ENCODE measurements at regions not wholly inside any gene's neighbourhood (a gene's known extent, or its start where the extent isn't known, plus 50 kb on each side); places are given as distances from the start of the nearest gene placed in this dataset.

DNA sequence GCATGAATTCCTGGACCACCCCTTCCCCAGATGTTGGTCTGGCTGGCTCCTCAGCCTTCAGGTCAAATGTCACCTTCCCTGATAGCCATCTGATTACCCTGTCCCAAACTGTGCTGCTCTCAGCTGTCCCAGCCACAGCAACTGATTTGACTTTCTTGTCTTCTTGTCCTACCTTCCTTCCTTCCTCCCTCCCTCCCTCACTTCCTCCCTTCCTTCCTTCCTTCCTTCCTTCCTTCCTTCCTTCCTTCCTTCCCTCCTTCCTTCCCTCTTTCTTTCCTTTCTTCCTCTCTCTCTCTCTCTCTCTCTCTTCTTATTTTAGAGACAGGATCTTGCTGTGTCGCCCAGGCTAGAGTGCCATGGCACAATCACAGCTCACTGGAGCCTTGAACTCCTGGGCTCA, 242.5 kb downstream of the RPS24 start:
- no peak for TF ChIP-seq EP300 (IDR thresholded peaks at IDR 0.05; ENCODE audit: borderline replicate concordance)
- no peak for TF ChIP-seq TEAD4 (IDR thresholded peaks at IDR 0.05)
- TF ChIP-seq, protein P1, sequence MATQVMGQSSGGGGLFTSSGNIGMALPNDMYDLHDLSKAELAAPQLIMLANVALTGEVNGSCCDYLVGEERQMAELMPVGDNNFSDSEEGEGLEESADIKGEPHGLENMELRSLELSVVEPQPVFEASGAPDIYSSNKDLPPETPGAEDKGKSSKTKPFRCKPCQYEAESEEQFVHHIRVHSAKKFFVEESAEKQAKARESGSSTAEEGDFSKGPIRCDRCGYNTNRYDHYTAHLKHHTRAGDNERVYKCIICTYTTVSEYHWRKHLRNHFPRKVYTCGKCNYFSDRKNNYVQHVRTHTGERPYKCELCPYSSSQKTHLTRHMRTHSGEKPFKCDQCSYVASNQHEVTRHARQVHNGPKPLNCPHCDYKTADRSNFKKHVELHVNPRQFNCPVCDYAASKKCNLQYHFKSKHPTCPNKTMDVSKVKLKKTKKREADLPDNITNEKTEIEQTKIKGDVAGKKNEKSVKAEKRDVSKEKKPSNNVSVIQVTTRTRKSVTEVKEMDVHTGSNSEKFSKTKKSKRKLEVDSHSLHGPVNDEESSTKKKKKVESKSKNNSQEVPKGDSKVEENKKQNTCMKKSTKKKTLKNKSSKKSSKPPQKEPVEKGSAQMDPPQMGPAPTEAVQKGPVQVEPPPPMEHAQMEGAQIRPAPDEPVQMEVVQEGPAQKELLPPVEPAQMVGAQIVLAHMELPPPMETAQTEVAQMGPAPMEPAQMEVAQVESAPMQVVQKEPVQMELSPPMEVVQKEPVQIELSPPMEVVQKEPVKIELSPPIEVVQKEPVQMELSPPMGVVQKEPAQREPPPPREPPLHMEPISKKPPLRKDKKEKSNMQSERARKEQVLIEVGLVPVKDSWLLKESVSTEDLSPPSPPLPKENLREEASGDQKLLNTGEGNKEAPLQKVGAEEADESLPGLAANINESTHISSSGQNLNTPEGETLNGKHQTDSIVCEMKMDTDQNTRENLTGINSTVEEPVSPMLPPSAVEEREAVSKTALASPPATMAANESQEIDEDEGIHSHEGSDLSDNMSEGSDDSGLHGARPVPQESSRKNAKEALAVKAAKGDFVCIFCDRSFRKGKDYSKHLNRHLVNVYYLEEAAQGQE (IDR thresholded peaks at IDR 0.05; ENCODE audit: low read depth) = no peak
- TF ChIP-seq TCF12 (IDR thresholded peaks at IDR 0.05; ENCODE audit: low read depth) = no peak
- TF ChIP-seq TAF1 (IDR thresholded peaks at IDR 0.05; ENCODE audit: low read depth) = no peak
- TF ChIP-seq, protein P2, sequence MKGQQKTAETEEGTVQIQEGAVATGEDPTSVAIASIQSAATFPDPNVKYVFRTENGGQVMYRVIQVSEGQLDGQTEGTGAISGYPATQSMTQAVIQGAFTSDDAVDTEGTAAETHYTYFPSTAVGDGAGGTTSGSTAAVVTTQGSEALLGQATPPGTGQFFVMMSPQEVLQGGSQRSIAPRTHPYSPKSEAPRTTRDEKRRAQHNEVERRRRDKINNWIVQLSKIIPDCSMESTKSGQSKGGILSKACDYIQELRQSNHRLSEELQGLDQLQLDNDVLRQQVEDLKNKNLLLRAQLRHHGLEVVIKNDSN (IDR thresholded peaks at IDR 0.05) = no peak
- no peak for TF ChIP-seq RAD21 (IDR thresholded peaks at IDR 0.05; ENCODE audit: low read depth)
- no peak for TF ChIP-seq YY1 (IDR thresholded peaks at IDR 0.05; ENCODE audit: low read depth)
- TF ChIP-seq CREB1 (IDR thresholded peaks at IDR 0.05; ENCODE audit: low read depth) = no peak
- TF ChIP-seq, protein P3, sequence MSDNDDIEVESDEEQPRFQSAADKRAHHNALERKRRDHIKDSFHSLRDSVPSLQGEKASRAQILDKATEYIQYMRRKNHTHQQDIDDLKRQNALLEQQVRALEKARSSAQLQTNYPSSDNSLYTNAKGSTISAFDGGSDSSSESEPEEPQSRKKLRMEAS (IDR thresholded peaks at IDR 0.05) = no peak
- no peak for TF ChIP-seq NFIC (IDR thresholded peaks at IDR 0.05)
- no peak for TF ChIP-seq FOXM1 (IDR thresholded peaks at IDR 0.05; ENCODE audit: borderline replicate concordance, low read depth)
- no peak for TF ChIP-seq CEBPB (IDR thresholded peaks at IDR 0.05)
- TF ChIP-seq ZBTB7A (IDR thresholded peaks at IDR 0.05; ENCODE audit: low read depth) = no peak

DNA sequence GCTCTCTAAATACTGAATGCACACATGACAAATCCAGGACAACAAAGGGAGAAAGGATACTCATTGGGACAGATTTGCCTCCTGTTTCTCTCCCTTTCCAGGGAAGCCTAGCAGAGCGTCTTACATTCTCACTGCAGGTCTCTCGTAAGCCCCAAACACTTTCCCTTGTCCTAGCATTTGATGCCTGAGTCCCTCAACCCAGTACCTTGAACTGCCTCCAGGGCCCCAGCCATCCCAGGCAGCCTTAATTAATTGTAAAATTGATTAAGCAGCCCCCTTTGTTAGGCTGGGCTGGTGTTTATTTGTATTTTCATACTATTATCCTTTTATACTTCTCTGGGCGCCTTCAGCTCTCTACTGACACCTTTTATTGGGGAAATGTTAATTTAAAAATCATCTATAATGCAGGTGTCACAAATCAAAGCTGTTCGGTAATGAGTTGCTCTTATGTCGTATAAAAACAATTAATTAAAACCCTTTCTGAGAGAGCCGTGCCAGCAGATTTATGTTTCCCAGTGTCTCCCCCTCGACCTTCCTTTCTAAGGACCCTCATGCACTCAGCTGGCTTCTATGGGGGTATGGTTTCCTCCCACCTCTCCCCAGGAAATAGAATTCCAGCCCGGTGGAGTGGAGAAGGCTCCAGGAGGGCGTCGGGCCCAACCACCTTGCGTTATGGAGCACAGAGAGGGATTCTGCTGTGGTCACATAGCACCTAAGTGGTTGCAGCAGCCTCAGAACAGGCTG, 243.8 kb downstream of the RPS24 start:
- TF ChIP-seq TEAD4 (IDR thresholded peaks at IDR 0.05) (no peak), ZBTB7A (IDR thresholded peaks at IDR 0.05; ENCODE audit: low read depth) (no peak)
- TF ChIP-seq, protein P3 (IDR thresholded peaks at IDR 0.05) = no peak

DNA sequence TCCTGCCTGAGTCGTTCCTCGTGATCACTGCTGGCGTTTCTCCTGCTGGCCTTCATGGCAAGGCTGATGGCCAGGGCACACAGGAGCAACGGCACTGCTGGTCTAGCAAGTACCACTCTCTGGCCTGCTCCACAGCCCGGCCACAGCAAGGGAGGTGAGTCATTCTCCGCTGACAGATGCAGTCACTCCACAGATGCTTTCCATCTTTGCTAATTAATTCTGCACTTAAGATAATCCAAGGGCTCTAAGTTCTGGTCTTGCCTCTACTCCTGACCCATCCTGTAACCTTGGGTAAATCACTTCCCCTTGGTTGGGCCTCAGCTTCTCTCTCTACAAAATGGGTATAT, 244.4 kb downstream of the RPS24 start:
- TF ChIP-seq CREB1 (IDR thresholded peaks at IDR 0.05; ENCODE audit: low read depth) (no peak), FOXM1 (IDR thresholded peaks at IDR 0.05; ENCODE audit: borderline replicate concordance, low read depth) (no peak)
- TF ChIP-seq, protein P1 (IDR thresholded peaks at IDR 0.05; ENCODE audit: low read depth) = no peak
- TF ChIP-seq, protein P2 (IDR thresholded peaks at IDR 0.05) = no peak

DNA sequence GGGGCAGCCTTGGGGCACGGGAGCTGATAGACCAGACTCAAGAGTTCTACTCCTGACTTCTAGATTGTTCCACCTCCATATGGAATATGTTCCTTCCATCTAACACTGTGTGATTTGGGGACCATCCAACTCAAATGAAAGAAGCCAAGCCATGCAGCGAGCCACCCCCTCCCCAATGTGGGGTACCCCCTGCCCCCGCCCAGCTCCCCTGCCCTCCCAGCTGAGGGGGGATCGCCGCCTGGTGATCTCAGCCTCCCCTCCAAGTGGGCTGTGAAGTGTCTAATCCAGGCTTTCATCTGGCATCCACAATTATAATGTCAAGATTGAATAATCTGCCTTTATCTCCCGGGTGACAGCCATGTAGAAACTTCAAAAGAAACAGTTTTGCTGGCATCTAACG, 246.1 kb downstream of the RPS24 start:
- TF ChIP-seq, protein P3 (IDR thresholded peaks at IDR 0.05) = no peak
- no peak for TF ChIP-seq EGR1 (IDR thresholded peaks at IDR 0.05)
- no peak for TF ChIP-seq FOXM1 (IDR thresholded peaks at IDR 0.05; ENCODE audit: borderline replicate concordance, low read depth)
- no peak for TF ChIP-seq TAF1 (IDR thresholded peaks at IDR 0.05; ENCODE audit: low read depth)
- TF ChIP-seq ZBTB7A (IDR thresholded peaks at IDR 0.05; ENCODE audit: low read depth) = no peak
- TF ChIP-seq, protein P1 (IDR thresholded peaks at IDR 0.05; ENCODE audit: low read depth) = no peak
- no peak for TF ChIP-seq TCF12 (IDR thresholded peaks at IDR 0.05; ENCODE audit: low read depth)
- TF ChIP-seq EP300 (IDR thresholded peaks at IDR 0.05; ENCODE audit: borderline replicate concordance) = no peak
- TF ChIP-seq TEAD4 (IDR thresholded peaks at IDR 0.05) = no peak
- TF ChIP-seq, protein P2 (IDR thresholded peaks at IDR 0.05) = no peak
- no peak for TF ChIP-seq CREB1 (IDR thresholded peaks at IDR 0.05; ENCODE audit: low read depth)
- TF ChIP-seq YY1 (IDR thresholded peaks at IDR 0.05; ENCODE audit: low read depth) = no peak
- no peak for TF ChIP-seq NFIC (IDR thresholded peaks at IDR 0.05)
- no peak for TF ChIP-seq RAD21 (IDR thresholded peaks at IDR 0.05; ENCODE audit: low read depth)
- no peak for TF ChIP-seq CEBPB (IDR thresholded peaks at IDR 0.05)

All from Ishikawa (cell line).